Activated CD8-positive, alpha-beta T cell treated with anti-CD3 and anti-CD28 coated beads for 36 hours (primary cell): ENCODE measurements at regions not wholly inside any gene's neighbourhood (a gene's known extent, or its start where the extent isn't known, plus 50 kb on each side); places are given as distances from the start of the nearest gene placed in this dataset.
"Not testable (repeated sequence)": the region's sequence is repeated elsewhere in the genome, so short reads cannot be mapped to it uniquely, and the experiment has no call there.

Experiments used
- ATAC-seq: fragments of 200-7000 bp; cut with Tn5 transposase; one replicate; pipeline ENCODE4 v1.10.0; 2021; ENCODE audit warnings: mild to moderate bottlenecking, moderate library complexity
- CTCF ChIA-PET: fragments of 350-600 bp; sonication (Branson Sonifier 250); formaldehyde crosslinking; loops from one replicate; lab custom pipeline; 2021; ENCODE audit warnings: antibody characterized with exemption; lab: Charles Lee
- POLR2A ChIA-PET: fragments of 350-600 bp; sonication (Branson Sonifier 250); formaldehyde crosslinking; loops from one replicate; lab custom pipeline; 2021; ENCODE audit warnings: antibody characterized with exemption; lab: Charles Lee
- DNase-seq: peaks from one replicate; pipeline ENCODE4 v3.0.0-alpha.2; 2020
- H3K27ac Mint-ChIP-seq: one replicate; pipeline ENCODE4 v1.8.0; 2021; ENCODE audit warnings: mild to moderate bottlenecking, mixed read lengths
- H3K27me3 Mint-ChIP-seq: one replicate; pipeline ENCODE4 v1.8.0; 2021; ENCODE audit warnings: mixed read lengths
- H3K36me3 Mint-ChIP-seq: one replicate; pipeline ENCODE4 v1.8.0; 2021; ENCODE audit warnings: low read depth, mixed read lengths
- H3K4me1 Mint-ChIP-seq: one replicate; pipeline ENCODE4 v1.8.0; 2021; ENCODE audit warnings: low read depth, mixed read lengths
- H3K4me3 Mint-ChIP-seq: one replicate; pipeline ENCODE4 v1.8.0; 2021; ENCODE audit warnings: mild to moderate bottlenecking, moderate library complexity, mixed read lengths
- H3K9me3 Mint-ChIP-seq: one replicate; pipeline ENCODE4 v1.8.0; 2021; ENCODE audit warnings: mixed read lengths
- CTCF ChIP-seq: fragments of 200-600 bp; IDR thresholded peaks from one replicate; pipeline ENCODE4 v1.8.0; 2022; ENCODE audit warnings: antibody characterized with exemption, mild to moderate bottlenecking
- intact Hi-C: fragments of 100-400 bp; cut with micrococcal nuclease; formaldehyde crosslinking; loops from one replicate; pipeline ENCODE4 v1.10.0; 2022

- ChIA-PET CTCF (interaction anchor here (0.6 kb wide), 1 partner anchor 11 kb away, joined by 3 read pairs; no protein-coding TSS in a partner anchor), POLR2A (interaction anchor here (0.6 kb wide), 1 partner anchor 14 kb away, joined by 3 read pairs; no protein-coding TSS in a partner anchor)
- H3K27ac Mint-ChIP-seq: no peak overlapping the region
- no peak overlapping the region for H3K4me3 Mint-ChIP-seq
- H3K9me3 Mint-ChIP-seq: no peaks in the 10 kb centered on the region
- intact Hi-C loops: no loop called here
- no peak for ATAC-seq
- no peaks in the 10 kb centered on the region for H3K4me1 Mint-ChIP-seq
- no peaks in the 10 kb centered on the region for H3K27me3 Mint-ChIP-seq
- H3K36me3 Mint-ChIP-seq: no peaks in the 10 kb centered on the region
- TF ChIP-seq CTCF: no peak
- DNase-seq: no peak
Observed at GRCh38 chr2:59754011-59754735, 799.3 kb downstream of the BCL11A start.

GRCh38 chr2:59752512-59752911, 800.9 kb downstream of the BCL11A start:
- Mint-ChIP-seq H3K27me3 (no peaks in the 10 kb centered on the region), H3K4me1 (no peaks in the 10 kb centered on the region), H3K9me3 (no peaks in the 10 kb centered on the region), H3K27ac (no peak overlapping the region), H3K4me3 (no peak overlapping the region), H3K36me3 (no peaks in the 10 kb centered on the region)
- CTCF ChIA-PET: interaction anchor here (0.6 to 1.1 kb wide), 2 partner anchors 17 to 292 kb away, joined by 3 read pairs; no protein-coding TSS in a partner anchor
- ATAC-seq: no peak
- no peak for TF ChIP-seq CTCF
- DNase-seq: no peak
- intact Hi-C loops: no loop called here
- POLR2A ChIA-PET: no interaction called here

GRCh38 chr2:59752071-59752470, 801.4 kb downstream of the BCL11A start:
- TF ChIP-seq CTCF: no peak
- H3K4me1 Mint-ChIP-seq: no peaks in the 10 kb centered on the region
- no peak for DNase-seq
- no peak for ATAC-seq
- no peak overlapping the region for H3K4me3 Mint-ChIP-seq
- ChIA-PET CTCF (interaction anchor here (0.6 to 1.1 kb wide), 2 partner anchors 17 to 292 kb away, joined by 3 read pairs; no protein-coding TSS in a partner anchor), POLR2A (no interaction called here)
- intact Hi-C loops: no loop called here
- H3K36me3 Mint-ChIP-seq: no peaks in the 10 kb centered on the region
- H3K27me3 Mint-ChIP-seq: no peaks in the 10 kb centered on the region
- H3K9me3 Mint-ChIP-seq: no peaks in the 10 kb centered on the region
- no peak overlapping the region for H3K27ac Mint-ChIP-seq

- H3K4me1 Mint-ChIP-seq, H3K9me3 Mint-ChIP-seq, H3K27ac Mint-ChIP-seq, POLR2A ChIA-PET, intact Hi-C loops, DNase-seq, H3K36me3 Mint-ChIP-seq, CTCF ChIA-PET, H3K27me3 Mint-ChIP-seq, H3K4me3 Mint-ChIP-seq, ATAC-seq: not testable (repeated sequence)
Observed at GRCh38 chr2:59751214-59751613, 802.2 kb downstream of the BCL11A start.

GRCh38 chr2:59746291-59746690, 807.2 kb downstream of the BCL11A start:
- no peak for ATAC-seq
- no peak for TF ChIP-seq CTCF
- Mint-ChIP-seq H3K9me3 (no peaks in the 10 kb centered on the region), H3K36me3 (no peaks in the 10 kb centered on the region), H3K4me3 (no peak overlapping the region), H3K27ac (no peak overlapping the region), H3K4me1 (no peaks in the 10 kb centered on the region), H3K27me3 (no peaks in the 10 kb centered on the region)
- ChIA-PET POLR2A (no interaction called here), CTCF (no interaction called here)
- intact Hi-C loops: no loop called here
- no peak for DNase-seq
